Astrocyte of the spinal cord (primary cell): ENCODE measurements at regions not wholly inside any gene's neighbourhood (a gene's known extent, or its start where the extent isn't known, plus 50 kb on each side); places are given as distances from the start of the nearest gene placed in this dataset.

Experiments
- DNase-seq: peaks from one replicate; pipeline ENCODE4 v3.0.0; 2011; ENCODE audit warnings: low read depth, low spot score
- H3K4me3 ChIP-seq: 2 replicates; pipeline ENCODE4 v1.5.1; 2011; ENCODE audit warnings: low read depth, mild to moderate bottlenecking, low read length, moderate library complexity
- in situ Hi-C: cut with HindIII; loops from 2 replicates; pipeline ENCODE4 v1.10.0; 2017; ENCODE audit warnings: low sequenced_read_pairs
- TF ChIP-seq, protein P1 (sequence below): IDR thresholded peaks from 2 replicates; pipeline ENCODE4 v1.5.1; 2012; ENCODE audit warnings: low read depth, mild to moderate bottlenecking, low read length, inconsistent platforms

DNA sequence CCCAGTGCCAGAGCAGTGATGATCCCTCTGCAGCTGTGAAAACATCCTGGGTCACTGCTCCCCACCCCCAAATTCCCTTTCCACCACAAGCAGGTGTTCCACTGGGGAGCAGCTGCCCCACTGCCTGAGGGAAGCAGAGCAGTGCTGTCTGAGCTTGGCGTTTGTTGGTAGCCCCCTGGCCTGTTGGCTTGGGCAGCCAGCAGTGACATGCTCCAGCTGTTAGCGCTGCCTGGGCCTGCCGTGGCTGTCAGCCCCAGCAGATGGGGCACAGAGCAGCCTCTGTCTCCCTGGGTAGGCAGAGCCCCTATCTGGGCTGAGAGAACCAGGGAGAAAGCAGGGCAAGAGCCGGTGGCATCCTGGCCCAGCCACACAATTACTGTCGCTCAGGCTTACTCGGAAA is 247.7 kb downstream of the GLI2 start:
- TF ChIP-seq, protein P1, sequence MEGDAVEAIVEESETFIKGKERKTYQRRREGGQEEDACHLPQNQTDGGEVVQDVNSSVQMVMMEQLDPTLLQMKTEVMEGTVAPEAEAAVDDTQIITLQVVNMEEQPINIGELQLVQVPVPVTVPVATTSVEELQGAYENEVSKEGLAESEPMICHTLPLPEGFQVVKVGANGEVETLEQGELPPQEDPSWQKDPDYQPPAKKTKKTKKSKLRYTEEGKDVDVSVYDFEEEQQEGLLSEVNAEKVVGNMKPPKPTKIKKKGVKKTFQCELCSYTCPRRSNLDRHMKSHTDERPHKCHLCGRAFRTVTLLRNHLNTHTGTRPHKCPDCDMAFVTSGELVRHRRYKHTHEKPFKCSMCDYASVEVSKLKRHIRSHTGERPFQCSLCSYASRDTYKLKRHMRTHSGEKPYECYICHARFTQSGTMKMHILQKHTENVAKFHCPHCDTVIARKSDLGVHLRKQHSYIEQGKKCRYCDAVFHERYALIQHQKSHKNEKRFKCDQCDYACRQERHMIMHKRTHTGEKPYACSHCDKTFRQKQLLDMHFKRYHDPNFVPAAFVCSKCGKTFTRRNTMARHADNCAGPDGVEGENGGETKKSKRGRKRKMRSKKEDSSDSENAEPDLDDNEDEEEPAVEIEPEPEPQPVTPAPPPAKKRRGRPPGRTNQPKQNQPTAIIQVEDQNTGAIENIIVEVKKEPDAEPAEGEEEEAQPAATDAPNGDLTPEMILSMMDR, result no peak
- H3K4me3 ChIP-seq, result no peak overlapping the region
- in situ Hi-C loops, result no loop called here
- no peak for DNase-seq

DNA sequence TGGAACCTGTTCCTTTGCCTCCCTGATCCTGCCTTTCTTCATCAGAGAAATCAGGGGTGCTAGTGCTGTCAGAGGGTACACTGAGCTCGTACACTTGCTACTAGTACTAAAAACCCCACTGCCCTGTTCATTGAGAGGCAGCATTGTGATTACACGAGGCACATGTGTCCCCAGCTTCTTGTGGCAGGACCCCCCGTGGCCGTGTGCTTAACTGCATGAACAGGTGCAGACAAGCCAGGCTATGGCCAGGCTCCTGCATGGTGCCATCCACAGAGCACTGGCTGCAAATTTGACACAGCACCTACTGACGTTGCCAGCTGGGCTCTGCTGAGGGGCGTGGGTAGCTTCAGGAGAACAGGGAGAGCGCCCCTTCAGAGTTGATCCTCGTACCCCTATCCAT is 248.4 kb downstream of the GLI2 start:
- H3K4me3 ChIP-seq, result no peak overlapping the region
- in situ Hi-C loops, result no loop called here
- TF ChIP-seq, protein P1, result no peak
- no peak for DNase-seq

DNA sequence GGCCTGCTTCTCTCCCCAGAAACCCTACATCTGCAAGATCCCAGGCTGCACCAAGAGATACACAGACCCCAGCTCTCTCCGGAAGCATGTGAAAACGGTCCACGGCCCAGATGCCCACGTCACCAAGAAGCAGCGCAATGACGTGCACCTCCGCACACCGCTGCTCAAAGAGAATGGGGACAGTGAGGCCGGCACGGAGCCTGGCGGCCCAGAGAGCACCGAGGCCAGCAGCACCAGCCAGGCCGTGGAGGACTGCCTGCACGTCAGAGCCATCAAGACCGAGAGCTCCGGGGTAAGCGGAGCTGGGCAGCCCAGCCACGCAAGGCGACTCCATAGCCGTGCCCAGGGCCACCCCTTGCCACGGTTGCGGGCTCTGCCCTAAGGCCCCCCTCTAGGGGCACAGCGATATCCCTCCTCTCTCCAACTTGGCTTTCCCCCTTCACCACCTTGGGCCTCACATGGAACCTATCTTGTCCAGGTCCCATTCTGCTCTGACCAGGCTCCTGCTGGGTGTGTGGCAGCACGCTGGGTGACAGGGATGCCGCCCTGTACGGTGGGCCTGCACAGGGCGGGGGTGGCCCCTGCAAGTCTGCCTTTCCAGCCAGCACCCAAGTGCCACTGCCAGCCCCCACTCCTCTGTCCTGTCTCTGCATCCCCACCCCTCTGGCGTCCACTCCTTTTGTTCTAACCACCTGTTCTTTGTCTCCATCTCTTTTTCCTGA is 248.9 kb downstream of the GLI2 start:
- no peak for DNase-seq
- TF ChIP-seq, protein P1, result no peak
- in situ Hi-C loops, result no loop called here
- no peak overlapping the region for H3K4me3 ChIP-seq

DNA sequence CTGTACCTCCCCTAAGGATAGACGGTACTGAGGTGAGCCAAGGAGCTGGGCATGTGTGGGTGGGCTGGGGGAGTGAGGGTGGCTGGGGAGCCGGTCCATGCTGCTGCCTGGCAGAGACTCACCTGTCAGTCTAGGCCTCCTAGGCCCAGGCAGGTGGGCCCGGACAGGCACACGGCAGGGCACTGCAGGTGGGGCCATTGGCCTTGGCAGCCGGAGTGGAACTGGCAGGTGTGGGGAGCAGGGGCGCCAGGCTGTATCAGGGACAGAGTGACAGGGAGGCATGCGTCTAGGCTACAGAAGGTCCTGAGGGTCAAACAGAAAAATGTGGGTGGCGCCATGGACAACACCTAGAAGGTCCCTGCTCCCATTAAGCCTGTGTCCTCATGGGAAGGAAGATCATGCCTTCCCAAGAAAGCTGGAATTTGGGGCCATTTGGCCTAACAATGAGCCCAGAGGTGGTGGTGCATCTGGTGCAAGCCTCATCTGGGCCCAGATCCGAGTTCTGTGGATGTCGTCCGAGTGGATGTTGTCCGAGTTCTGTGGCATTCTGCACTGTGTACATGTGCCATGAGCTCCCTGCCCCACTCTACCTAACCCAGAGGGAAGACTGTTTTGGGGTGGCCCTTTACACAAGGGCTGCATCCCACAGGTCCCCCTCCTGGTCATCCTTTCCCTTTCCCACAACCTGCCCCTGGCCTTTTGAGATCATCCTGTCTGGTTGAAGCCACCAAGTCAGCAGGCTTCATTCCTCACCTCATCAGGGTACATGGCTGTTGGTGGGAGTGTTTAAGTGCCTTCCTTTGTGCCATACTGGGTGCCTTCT is 249.7 kb downstream of the GLI2 start:
- TF ChIP-seq, protein P1, result no peak
- H3K4me3 ChIP-seq, result no peak overlapping the region
- in situ Hi-C loops, result no loop called here
- no peak for DNase-seq

DNA sequence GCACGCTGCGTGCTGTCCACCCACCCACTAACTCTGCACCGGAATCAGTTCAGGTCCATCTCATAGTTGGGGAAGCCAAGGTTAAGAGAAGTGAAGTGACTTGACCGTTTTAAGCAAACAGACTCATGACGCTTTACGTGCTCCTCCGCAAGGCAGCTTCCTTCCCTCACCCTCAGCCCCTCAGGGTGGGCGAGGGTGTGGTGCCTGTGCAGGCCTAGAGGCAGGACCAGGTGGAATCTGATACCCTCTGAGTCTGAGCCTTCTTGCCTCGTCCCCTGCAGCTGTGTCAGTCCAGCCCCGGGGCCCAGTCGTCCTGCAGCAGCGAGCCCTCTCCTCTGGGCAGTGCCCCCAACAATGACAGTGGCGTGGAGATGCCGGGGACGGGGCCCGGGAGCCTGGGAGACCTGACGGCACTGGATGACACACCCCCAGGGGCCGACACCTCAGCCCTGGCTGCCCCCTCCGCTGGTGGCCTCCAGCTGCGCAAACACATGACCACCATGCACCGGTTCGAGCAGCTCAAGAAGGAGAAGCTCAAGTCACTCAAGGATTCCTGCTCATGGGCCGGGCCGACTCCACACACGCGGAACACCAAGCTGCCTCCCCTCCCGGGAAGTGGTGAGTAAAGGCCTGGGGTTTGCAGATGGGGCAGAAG is 250.5 kb downstream of the GLI2 start:
- TF ChIP-seq, protein P1, result no peak
- in situ Hi-C loops, result no loop called here

DNA sequence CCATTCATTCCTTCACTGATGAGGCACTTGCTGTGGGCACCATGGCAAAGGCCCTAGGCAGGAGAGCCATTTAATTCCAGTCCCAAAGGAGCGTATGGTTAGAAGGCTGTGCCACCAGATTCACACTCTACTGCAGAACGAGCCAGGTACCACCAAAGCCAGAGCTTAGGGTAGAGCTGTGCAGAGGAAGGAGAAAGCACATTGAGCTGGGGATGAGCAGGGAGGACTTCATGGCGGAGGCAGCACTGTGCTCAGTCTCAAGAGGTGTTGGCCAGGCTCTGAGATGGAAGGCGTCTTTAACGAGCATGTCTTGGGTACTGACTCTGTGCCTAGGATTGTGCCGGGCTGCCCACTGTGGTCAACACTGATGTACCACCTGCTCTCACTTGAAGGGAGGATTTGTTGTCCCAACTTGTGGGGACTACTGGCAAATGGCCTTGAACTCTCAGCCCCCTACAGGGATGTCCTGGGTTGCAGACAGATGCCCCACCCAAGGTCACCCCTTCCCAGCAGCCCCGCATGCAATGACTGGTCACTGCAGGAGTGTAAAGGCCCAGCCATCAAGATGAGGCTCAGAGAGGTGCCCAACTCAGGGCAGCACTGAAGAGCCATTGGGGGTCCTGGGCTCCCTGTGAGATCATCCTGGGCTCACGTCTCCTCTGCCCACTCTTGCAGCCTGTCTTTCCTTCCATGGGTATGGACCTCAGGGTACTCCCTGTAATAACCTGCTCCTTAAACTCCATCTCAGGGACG is 251.4 kb downstream of the GLI2 start:
- no peak for DNase-seq
- in situ Hi-C loops, result no loop called here
- TF ChIP-seq, protein P1, result no peak
- H3K4me3 ChIP-seq, result no peak overlapping the region

More for the DNA sequence above, 250.5 kb downstream of the GLI2 start:
- DNase-seq, result no peak
- H3K4me3 ChIP-seq, result no peak overlapping the region
